GM23338 (cell line): ENCODE measurements at regions not wholly inside any gene's neighbourhood (a gene's known extent, or its start where the extent isn't known, plus 50 kb on each side); places are given as distances from the start of the nearest gene placed in this dataset.

ENCODE experiments used
- ATAC-seq: fragments of 200-7000 bp; cut with Tn5 transposase; 3 replicates; pipeline ENCODE4 v1.9.1; 2020
- DNase-seq: peaks from one replicate; pipeline ENCODE4 v3.0.0-alpha.2; 2015; ENCODE audit warnings: low spot score
- H2AFZ ChIP-seq: fragments of 200-600 bp; sonication (generic); 2 replicates; pipeline ENCODE4 v1.8.0; 2016; ENCODE audit warnings: antibody characterized with exemption, mild to moderate bottlenecking, moderate library complexity
- H3F3A ChIP-seq: fragments of 200-600 bp; sonication (generic); replicated peaks from 2 replicates; pipeline ENCODE4 v1.8.0; 2017; ENCODE audit warnings: antibody characterized with exemption, mixed run types, low read depth
- H3K27ac ChIP-seq: fragments of 200-600 bp; sonication (generic); 2 replicates; pipeline ENCODE4 v1.6.1; 2016; ENCODE audit warnings: low read depth
- H3K27me3 ChIP-seq: fragments of 200-600 bp; sonication (generic); 2 replicates; pipeline ENCODE4 v1.8.0; 2016; ENCODE audit warnings: mild to moderate bottlenecking, mixed run types, moderate library complexity; ENCODE audit not compliant: insufficient read depth
- H3K36me3 ChIP-seq: fragments of 200-600 bp; sonication (generic); 2 replicates; pipeline ENCODE4 v1.8.0; 2016; ENCODE audit warnings: mild to moderate bottlenecking; ENCODE audit not compliant: insufficient read depth
- H3K4me1 ChIP-seq: fragments of 200-600 bp; sonication (generic); 2 replicates; pipeline ENCODE4 v1.8.0; 2016; ENCODE audit warnings: mild to moderate bottlenecking, moderate library complexity; ENCODE audit not compliant: insufficient read depth
- H3K4me2 ChIP-seq: fragments of 200-600 bp; sonication (generic); 2 replicates; pipeline ENCODE4 v1.7.1; 2017; ENCODE audit warnings: mixed run types
- H3K4me3 ChIP-seq: fragments of 200-600 bp; sonication (generic); 2 replicates; pipeline ENCODE4 v1.6.1; 2016; ENCODE audit warnings: mixed run types
- H3K79me2 ChIP-seq: fragments of 200-600 bp; sonication (generic); replicated peaks from 2 replicates; pipeline ENCODE4 v1.8.0; 2017; ENCODE audit warnings: mild to moderate bottlenecking; ENCODE audit not compliant: insufficient read depth
- H3K9me2 ChIP-seq: fragments of 200-600 bp; sonication (generic); 2 replicates; pipeline ENCODE4 v1.8.0; 2017; ENCODE audit not compliant: insufficient read depth
- H4K20me1 ChIP-seq: fragments of 200-600 bp; sonication (generic); replicated peaks from 2 replicates; pipeline ENCODE4 v1.8.0; 2017; ENCODE audit warnings: mild to moderate bottlenecking; ENCODE audit not compliant: insufficient read depth
- H3K27ac Mint-ChIP-seq: 2 replicates; pipeline ENCODE4 v1.8.0; 2020; ENCODE audit warnings: inconsistent platforms, mild to moderate bottlenecking, moderate library complexity, mixed read lengths
- H3K27me3 Mint-ChIP-seq: 3 replicates; pipeline ENCODE4 v1.8.0; 2022; ENCODE audit warnings: low read depth, mild to moderate bottlenecking, moderate library complexity, mixed read lengths, inconsistent platforms; ENCODE audit not compliant: insufficient read depth, poor library complexity
- H3K36me3 Mint-ChIP-seq: 3 replicates; pipeline ENCODE4 v1.8.0; 2021; ENCODE audit warnings: low read depth, mild to moderate bottlenecking, inconsistent platforms, moderate library complexity, mixed read lengths
- H3K4me1 Mint-ChIP-seq: 3 replicates; pipeline ENCODE4 v1.8.0; 2020; ENCODE audit warnings: mild to moderate bottlenecking, inconsistent platforms, mixed read lengths
- H3K4me3 Mint-ChIP-seq: 3 replicates; pipeline ENCODE4 v1.8.0; 2021; ENCODE audit warnings: moderate library complexity, mild to moderate bottlenecking, inconsistent platforms, mixed read lengths
- H3K9me3 Mint-ChIP-seq: 3 replicates; pipeline ENCODE4 v1.8.0; 2020; ENCODE audit warnings: moderate library complexity, mild to moderate bottlenecking, inconsistent platforms, mixed read lengths
- CREB1 ChIP-seq: fragments of 250-450 bp; sonication (Bioruptor Pico); IDR thresholded peaks from 2 replicates; pipeline ENCODE4 v1.5.0; 2020; ENCODE audit warnings: low read depth, mild to moderate bottlenecking, moderate library complexity
- ETS1 ChIP-seq: IDR thresholded peaks from 2 replicates; pipeline ENCODE4 v1.6.1; 2016; ENCODE audit warnings: antibody characterized with exemption
- EZH2phosphoT487 ChIP-seq: fragments of 200-600 bp; sonication (generic); IDR thresholded peaks from one replicate; pipeline ENCODE4 v1.8.1; 2018; ENCODE audit warnings: antibody characterized with exemption; ENCODE audit not compliant: unreplicated experiment
- JUNB ChIP-seq: IDR thresholded peaks from one replicate; pipeline ENCODE4 v1.6.1; 2016; ENCODE audit warnings: antibody characterized with exemption; ENCODE audit not compliant: unreplicated experiment
- POLR2AphosphoS5 ChIP-seq: IDR thresholded peaks from 2 replicates; pipeline ENCODE4 v1.6.1; 2016; ENCODE audit warnings: antibody characterized with exemption, low read depth
- REST ChIP-seq: IDR thresholded peaks from one replicate; pipeline ENCODE4 v1.6.1; 2018; ENCODE audit warnings: antibody characterized with exemption; ENCODE audit not compliant: unreplicated experiment
- ZNF331 ChIP-seq: fragments of 250-450 bp; sonication (Bioruptor Pico); IDR thresholded peaks from 2 replicates; pipeline ENCODE4 v1.5.0; 2020; ENCODE audit warnings: low read depth, mild to moderate bottlenecking, moderate library complexity
- ZNF462 ChIP-seq: fragments of 250-450 bp; sonication (Bioruptor Pico); IDR thresholded peaks from 2 replicates; pipeline ENCODE4 v1.5.0; 2020; ENCODE audit warnings: mild to moderate bottlenecking, moderate library complexity
- TF ChIP-seq, protein P1 (sequence below), 2 experiments: fragments of 200-600 bp in 1 of 2; sonication (generic) in 1 of 2; conservative IDR thresholded peaks; 2 replicates each; pipeline versions ENCODE4 v1.5.1 to v1.6.1; 2016 to 2017; ENCODE audit warnings: antibody characterized with exemption in 2 of 2, low read depth in 2 of 2, mild to moderate bottlenecking in 2 of 2, moderate library complexity in 1 of 2

DNA sequence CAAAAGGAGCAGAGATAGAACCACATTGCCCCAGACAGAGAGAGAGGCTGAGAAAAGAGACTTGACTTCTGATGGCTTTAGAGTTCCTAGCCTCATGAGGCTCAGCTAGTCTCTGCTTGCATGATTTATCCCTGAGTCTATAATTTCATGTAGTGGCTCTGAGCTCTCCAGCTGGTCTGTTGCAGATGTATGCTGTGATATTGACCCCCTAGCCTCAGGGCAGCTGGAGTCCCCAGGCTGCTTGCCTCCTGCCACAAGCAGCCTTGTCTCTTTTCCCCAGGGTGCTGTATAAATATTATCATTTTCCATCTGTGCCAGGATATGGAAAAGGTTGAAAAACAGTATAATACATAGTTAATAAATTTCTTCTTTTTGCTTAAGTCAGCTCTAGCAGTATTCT is 467.6 kb upstream of the CWC22 start (continued):
- TF ChIP-seq ZNF331 (CRISPR knock-in tag) (no peak), CREB1 (CRISPR knock-in tag) (no peak), JUNB (no peak), REST (no peak), ETS1 (no peak)

DNA sequence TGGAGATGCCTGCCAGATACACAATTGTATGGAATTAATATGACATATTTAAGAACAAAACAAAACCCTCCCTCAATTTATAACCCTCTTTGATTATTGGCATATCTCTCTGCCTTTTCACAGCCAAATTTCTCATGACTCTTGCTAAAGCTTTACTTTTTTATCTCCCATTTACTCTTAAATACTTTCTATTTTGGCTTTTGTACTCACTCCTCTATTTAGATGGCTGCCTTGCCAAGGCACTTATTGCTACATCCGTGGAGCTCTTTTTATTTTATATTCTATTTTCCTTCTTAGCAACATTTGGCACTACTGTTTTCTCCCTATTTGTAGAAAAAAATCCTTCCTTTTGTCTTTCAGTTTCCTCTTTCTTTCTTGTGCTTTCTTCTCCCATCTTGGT is 466.4 kb upstream of the CWC22 start:
- H2AFZ ChIP-seq: no peak overlapping the region
- H3K27ac ChIP-seq: no peak overlapping the region
- no peaks in the 10 kb centered on the region for H3K27me3 ChIP-seq
- no peaks in the 10 kb centered on the region for H3K9me3 Mint-ChIP-seq
- no peak overlapping the region for H3K4me3 Mint-ChIP-seq
- H3K4me3 ChIP-seq: no peak overlapping the region
- H3F3A ChIP-seq: no peaks in the 10 kb centered on the region
- H4K20me1 ChIP-seq: no peaks in the 10 kb centered on the region
- H3K36me3 ChIP-seq: no peaks in the 10 kb centered on the region
- DNase-seq: no peak
- no peaks in the 10 kb centered on the region for H3K27me3 Mint-ChIP-seq
- H3K27ac Mint-ChIP-seq: no peak overlapping the region
- ATAC-seq: no peak
- H3K4me2 ChIP-seq: no peak overlapping the region
- H3K36me3 Mint-ChIP-seq: no peaks in the 10 kb centered on the region
- no peaks in the 10 kb centered on the region for H3K4me1 ChIP-seq
- H3K79me2 ChIP-seq: no peaks in the 10 kb centered on the region
- H3K9me2 ChIP-seq: peaks cover 7% of the 10 kb centered on the region; the same call in 1 of the 2 replicates
- H3K4me1 Mint-ChIP-seq: no peaks in the 10 kb centered on the region
- TF ChIP-seq JUNB (no peak), POLR2AphosphoS5 (no peak), EZH2phosphoT487 (no peak), ZNF462 (CRISPR knock-in tag) (no peak), ETS1 (no peak)
- TF ChIP-seq, protein P1, sequence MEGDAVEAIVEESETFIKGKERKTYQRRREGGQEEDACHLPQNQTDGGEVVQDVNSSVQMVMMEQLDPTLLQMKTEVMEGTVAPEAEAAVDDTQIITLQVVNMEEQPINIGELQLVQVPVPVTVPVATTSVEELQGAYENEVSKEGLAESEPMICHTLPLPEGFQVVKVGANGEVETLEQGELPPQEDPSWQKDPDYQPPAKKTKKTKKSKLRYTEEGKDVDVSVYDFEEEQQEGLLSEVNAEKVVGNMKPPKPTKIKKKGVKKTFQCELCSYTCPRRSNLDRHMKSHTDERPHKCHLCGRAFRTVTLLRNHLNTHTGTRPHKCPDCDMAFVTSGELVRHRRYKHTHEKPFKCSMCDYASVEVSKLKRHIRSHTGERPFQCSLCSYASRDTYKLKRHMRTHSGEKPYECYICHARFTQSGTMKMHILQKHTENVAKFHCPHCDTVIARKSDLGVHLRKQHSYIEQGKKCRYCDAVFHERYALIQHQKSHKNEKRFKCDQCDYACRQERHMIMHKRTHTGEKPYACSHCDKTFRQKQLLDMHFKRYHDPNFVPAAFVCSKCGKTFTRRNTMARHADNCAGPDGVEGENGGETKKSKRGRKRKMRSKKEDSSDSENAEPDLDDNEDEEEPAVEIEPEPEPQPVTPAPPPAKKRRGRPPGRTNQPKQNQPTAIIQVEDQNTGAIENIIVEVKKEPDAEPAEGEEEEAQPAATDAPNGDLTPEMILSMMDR (conservative IDR thresholded peaks at IDR 0.05; ENCODE audit: low read depth in 2 of 2): no peak
